ENCODE measurements at regions not wholly inside any gene's neighbourhood (a gene's known extent, or its start where the extent isn't known, plus 50 kb on each side); places are given as distances from the start of the nearest gene placed in this dataset.

- no peak for TF ChIP-seq RFX5 (IDR thresholded peaks at IDR 0.05; ENCODE audit: low read depth, low read length)
- no peak for TF ChIP-seq POLR2A (IDR thresholded peaks at IDR 0.05; ENCODE audit: low read depth, low read length)
- no peak for TF ChIP-seq CBFB (IDR thresholded peaks at IDR 0.05; ENCODE audit: low read depth)
- TF ChIP-seq CTCF (IDR thresholded peaks at IDR 0.05 in 2 of 3, conservative IDR thresholded peaks at IDR 0.05 in 1 of 3; ENCODE audit: control insufficient read depth in 2 of 3, extremely low read depth in 1 of 3, insufficient read depth in 1 of 3, low read depth in 3 of 3, low read length in 3 of 3), result no peak
- TF ChIP-seq YY1 (IDR thresholded peaks at IDR 0.05; ENCODE audit: low read depth, low read length), result no peak
- no peak for TF ChIP-seq ZNF274 (IDR thresholded peaks at IDR 0.05; ENCODE audit: insufficient read depth, insufficient read length)
- TF ChIP-seq FOXM1 (IDR thresholded peaks at IDR 0.05; ENCODE audit: low read depth, low read length), result no peak
- no peak for TF ChIP-seq RCOR1 (conservative IDR thresholded peaks at IDR 0.05; ENCODE audit: low read depth, low read length)
- TF ChIP-seq POLR2AphosphoS2 (IDR thresholded peaks at IDR 0.05; ENCODE audit: low read depth, low read length), result no peak
- no peak for TF ChIP-seq TAF1 (IDR thresholded peaks at IDR 0.05; ENCODE audit: borderline replicate concordance, low read depth, low read length)
- no peak for TF ChIP-seq CHD2 (IDR thresholded peaks at IDR 0.05; ENCODE audit: borderline replicate concordance, low read depth, low read length)
- no peak for TF ChIP-seq PKNOX1 (IDR thresholded peaks at IDR 0.05)
Observed at GRCh38 chr3:28951772-28952556, 328.9 kb upstream of the RBMS3 start.

Data from GM12878 (cell line).